ENCODE measurements at regions not wholly inside any gene's neighbourhood (a gene's known extent, or its start where the extent isn't known, plus 50 kb on each side); places are given as distances from the start of the nearest gene placed in this dataset.

GRCh38 chr10:3723766-3724165 is 61.2 kb downstream of the KLF6 start:
- no peak for DNase-seq (ENCODE audit: low read depth, low spot score)

DNA sequence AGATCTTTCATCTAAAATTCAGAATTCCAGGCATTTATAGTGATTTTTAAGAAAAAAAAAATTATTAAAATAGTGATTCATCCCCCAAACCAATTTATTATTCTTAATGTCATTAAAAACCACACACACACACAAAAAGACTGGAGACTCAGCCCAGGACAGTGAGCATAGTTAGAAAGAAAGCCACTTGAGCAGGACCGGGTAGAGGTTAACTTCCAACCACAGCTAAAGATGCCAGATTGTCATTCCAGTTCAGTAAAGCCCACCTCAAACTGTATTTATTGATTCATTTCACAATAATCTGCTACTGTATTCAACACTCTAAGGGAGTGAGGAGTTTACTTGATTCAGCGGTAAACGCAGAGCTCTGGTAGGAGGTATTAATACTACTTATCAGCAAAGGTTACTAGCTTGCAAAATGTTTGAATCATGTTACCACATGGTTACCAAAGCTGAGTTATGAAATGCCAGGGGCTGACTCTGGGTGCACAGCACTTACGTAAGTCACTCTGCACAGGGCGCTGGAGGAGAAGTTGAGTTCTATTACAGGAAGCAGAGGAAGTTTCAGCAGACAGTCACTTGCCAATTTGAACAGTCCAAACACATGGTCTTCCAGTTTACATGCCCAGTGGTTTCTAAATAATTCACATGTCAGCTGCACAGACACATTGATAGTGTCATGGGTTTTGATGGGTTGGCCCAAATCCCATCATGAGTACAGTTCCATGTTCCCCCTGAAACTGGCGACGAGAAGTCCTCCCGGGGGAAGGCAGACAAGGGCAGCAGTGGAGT is 64.6 kb downstream of the KLF6 start:
- DNase-seq (ENCODE audit: low read depth, low spot score): no peak

- no peak for DNase-seq (ENCODE audit: low read depth, low spot score)
Observed at GRCh38 chr10:3719024-3719843, 65.8 kb downstream of the KLF6 start.

GRCh38 chr10:3716093-3716492 is 68.9 kb downstream of the KLF6 start:
- DNase-seq (ENCODE audit: low read depth, low spot score): no peak

DNA sequence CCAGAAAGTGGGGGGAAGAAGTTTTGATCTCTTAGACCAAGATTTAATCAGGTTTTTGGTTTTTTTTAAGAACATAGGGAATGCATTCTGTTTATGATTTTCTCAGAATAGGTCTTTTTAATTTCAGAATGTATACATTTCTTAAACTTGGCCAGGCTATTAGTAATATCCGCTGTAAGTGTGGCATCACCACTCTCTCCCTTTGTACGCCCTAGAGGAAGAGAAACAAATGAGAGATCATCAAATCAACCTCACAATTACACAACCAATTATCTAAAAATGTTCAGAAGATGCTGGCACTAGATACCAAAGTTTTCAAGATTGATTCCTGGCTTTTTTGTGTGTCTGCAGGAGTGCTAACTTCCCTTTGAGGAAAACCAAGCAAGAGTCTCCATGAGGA is 70.0 kb downstream of the KLF6 start:
- no peak for DNase-seq (ENCODE audit: low read depth, low spot score)

DNA sequence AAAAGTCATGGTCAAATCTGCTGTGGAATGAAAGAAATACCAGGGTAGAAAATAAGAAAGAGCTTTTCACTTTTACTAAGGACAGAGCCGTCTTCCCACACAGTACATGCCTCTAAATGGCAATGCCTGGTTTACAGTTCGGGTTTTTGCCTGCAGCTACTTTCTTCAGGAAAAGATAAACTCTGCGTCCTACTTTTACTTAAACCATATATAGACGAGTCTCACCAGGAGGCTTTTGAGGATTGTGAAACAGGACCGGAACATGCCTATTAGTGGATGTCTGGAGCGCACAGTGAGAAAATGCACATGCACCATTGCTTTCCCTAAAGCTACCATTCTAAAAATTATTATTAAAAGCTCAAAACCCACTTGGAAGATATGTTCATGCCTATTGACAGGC is 70.5 kb downstream of the KLF6 start:
- no peak for DNase-seq (ENCODE audit: low read depth, low spot score)

GRCh38 chr10:3712707-3713106 is 72.3 kb downstream of the KLF6 start:
- DNase-seq (ENCODE audit: low read depth, low spot score): no peak

DNA sequence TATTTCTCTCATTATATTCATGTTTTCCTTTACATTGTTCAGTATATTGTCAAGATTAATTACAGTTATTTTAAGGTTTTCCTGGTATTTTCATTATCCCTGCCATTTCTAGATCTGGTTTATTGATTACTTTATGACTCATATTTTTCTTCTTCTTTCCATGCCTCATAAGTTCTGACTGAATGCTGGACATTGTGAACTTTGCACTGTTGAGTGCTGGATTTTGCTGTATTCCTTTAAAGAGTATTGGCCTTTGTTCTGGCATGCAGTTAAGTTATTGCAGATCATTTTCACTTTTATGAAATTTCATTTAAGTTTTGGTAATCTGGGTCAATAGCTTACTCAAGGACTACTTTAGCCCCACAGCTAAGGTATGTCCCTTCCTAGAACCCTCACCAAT is 73.1 kb downstream of the KLF6 start:
- no peak for DNase-seq (ENCODE audit: low read depth, low spot score)

DNA sequence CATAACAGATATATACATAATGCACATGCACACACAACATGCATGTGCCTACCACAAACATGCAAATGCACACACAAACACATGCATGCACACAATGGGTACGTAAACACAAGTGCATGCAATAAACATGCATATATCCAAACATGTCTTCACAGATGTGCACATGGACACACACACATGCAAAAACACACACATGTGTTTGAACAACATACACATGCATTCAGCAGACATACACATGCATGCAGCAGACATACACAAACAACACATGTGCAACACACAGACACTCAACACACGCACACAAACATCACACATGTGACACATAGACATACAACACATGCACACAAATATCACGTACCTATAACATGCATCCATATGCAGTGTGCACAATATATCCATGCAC is 74.2 kb downstream of the KLF6 start:
- no peak for DNase-seq (ENCODE audit: low read depth, low spot score)

GRCh38 chr10:3709456-3710060 is 75.5 kb downstream of the KLF6 start:
- no peak for DNase-seq (ENCODE audit: low read depth, low spot score)

DNA sequence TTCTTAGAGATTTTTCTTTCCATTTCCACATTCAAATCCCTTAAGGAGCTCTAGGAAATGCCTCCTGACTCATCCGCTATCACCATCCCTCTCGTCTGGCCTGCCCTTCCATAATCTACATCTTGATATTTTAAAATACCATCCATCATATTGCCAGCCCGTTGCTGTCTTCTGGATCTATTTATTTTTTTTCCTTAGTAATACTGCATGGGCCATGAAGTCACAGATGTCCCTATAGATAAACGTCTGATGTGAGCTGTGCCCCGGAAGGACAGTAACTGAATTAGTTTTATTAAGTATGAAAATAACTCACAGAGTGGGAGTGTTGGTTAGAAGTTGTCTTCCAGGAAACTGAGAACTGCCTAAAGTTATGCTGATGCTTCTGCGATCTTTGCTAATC is 76.2 kb downstream of the KLF6 start:
- DNase-seq (ENCODE audit: low read depth, low spot score): no peak

GRCh38 chr10:3704565-3705325 is 80.3 kb downstream of the KLF6 start:
- DNase-seq (ENCODE audit: low read depth, low spot score): no peak

GRCh38 chr10:3702569-3702968 is 82.4 kb downstream of the KLF6 start:
- no peak for DNase-seq (ENCODE audit: low read depth, low spot score)

DNA sequence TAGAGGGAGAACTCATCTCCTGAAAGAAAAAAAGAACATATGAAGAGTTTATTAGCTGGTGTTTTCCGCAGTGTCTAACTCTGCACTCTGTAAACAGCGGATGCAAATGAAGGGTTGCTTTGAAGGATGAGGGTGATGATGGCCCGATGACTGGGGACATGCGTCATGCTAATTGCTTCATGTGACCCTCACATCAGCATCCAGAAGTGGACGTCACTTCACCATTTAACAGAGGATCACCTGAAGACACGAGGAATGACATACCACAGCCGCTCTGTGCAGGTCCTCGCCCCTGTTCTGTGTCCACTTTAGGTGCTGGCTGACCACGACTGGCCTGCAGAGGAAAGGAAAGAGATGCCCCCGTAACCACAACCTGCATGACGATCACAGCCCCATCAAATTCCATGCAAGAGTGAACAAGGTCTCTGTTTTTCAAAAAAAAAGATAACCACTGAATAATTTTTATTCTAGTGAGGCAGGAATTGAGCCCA is 82.9 kb downstream of the KLF6 start:
- no peak for DNase-seq (ENCODE audit: low read depth, low spot score)

- no peak for DNase-seq (ENCODE audit: low read depth, low spot score)
Observed at GRCh38 chr10:3701491-3701890, 83.5 kb downstream of the KLF6 start.

DNA sequence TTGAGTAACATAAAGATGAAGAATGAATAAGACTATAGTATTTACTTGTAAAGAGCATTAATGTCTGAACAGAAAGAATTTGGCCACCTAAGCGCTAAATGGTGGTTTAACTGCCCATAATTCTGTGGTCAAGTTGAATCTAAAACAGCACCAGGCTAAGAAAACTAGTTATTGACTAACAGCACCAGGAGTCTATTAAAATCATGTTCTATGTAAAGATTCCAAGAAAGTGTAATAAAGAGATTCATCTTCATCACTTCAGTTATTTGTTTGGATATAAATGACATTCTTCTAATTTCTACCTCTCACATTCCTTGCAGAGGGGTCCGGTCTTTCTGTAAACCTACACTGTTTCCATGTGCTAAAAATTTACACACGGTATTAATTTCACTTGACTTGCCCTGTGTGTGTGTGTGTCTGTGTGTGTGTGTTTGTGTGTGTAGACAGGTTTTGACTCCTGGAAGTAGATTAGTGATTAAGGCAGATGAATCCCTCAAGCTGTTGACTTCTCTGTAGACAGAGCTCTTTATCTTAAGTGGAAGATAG is 84.4 kb downstream of the KLF6 start:
- no peak for DNase-seq (ENCODE audit: low read depth, low spot score)

GRCh38 chr10:3699916-3700315 is 85.1 kb downstream of the KLF6 start:
- DNase-seq (ENCODE audit: low read depth, low spot score): no peak

DNA sequence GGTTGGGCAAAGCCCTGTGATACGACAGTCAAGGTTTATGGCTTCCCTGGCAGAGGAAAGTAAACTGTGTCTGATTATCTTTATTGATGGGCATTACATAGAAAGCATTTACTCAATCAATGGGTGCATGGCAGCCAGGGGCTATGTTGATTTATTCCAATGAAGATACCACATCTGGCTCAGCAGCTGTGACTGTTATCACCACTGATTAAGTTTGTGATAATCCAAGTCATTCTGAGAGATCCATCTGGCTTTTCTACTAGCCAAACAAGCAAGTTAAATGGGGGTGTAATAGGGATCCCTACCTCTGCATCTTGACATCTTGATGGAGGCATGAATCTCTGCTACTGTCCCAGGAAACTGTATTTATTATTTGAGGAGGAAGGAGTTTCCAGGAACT is 86.7 kb downstream of the KLF6 start:
- DNase-seq (ENCODE audit: low read depth, low spot score): no peak

- DNase-seq (ENCODE audit: low read depth, low spot score): no peak
Observed at GRCh38 chr10:3693698-3694080, 91.3 kb downstream of the KLF6 start.

GRCh38 chr10:3693022-3693697 is 91.8 kb downstream of the KLF6 start:
- no peak for DNase-seq (ENCODE audit: low read depth, low spot score)

All from pulmonary artery endothelial cell (primary cell).